Esophagus muscularis mucosa (tissue), 4 donors: ENCODE measurements at regions not wholly inside any gene's neighbourhood (a gene's known extent, or its start where the extent isn't known, plus 50 kb on each side); places are given as distances from the start of the nearest gene placed in this dataset.

Experiments
- DNase-seq: peaks from one replicate; pipeline ENCODE4 v3.0.0-alpha.2; 2017; ENCODE audit errors: extremely low spot score
- H3K27ac ChIP-seq, 4 donors: fragments of 200-600 bp; sonication (generic); replicated peaks in 1 of 4; 1 replicate in 3 of 4; 2 replicates in 1 of 4; pipeline ENCODE4 v1.5.1; 2016 to 2019; ENCODE audit warnings: mild to moderate bottlenecking in 1 of 4
- H3K27me3 ChIP-seq, 4 donors: fragments of 200-600 bp; sonication (generic); one replicate each; pipeline versions ENCODE4 v1.5.1 to v1.6.0; 2016 to 2019
- H3K36me3 ChIP-seq, 4 donors: fragments of 200-600 bp; sonication (generic); one replicate each; pipeline ENCODE4 v1.5.1; 2016 to 2019
- H3K4me1 ChIP-seq, 4 donors: fragments of 200-600 bp; sonication (generic); one replicate each; pipeline ENCODE4 v1.5.1; 2016 to 2019
- H3K4me3 ChIP-seq, 4 donors: fragments of 200-600 bp; sonication (generic); 1 replicate in 2 of 4; 2 replicates in 2 of 4; pipeline ENCODE4 v1.5.1; 2016 to 2019; ENCODE audit warnings: mild to moderate bottlenecking in 4 of 4, moderate library complexity in 1 of 4
- H3K9me3 ChIP-seq, 4 donors: fragments of 200-600 bp; sonication (generic); 1 replicate in 3 of 4; 2 replicates in 1 of 4; pipeline ENCODE4 v1.5.1; 2016 to 2019
- CTCF ChIP-seq, 3 experiments: fragments of 200-600 bp in 2 of 3; fragments of 450-650 bp in 1 of 3; sonication (generic) in 2 of 3; IDR thresholded peaks; one replicate each; pipeline ENCODE4 v1.5.1; 2017 to 2019; ENCODE audit warnings: antibody characterized with exemption in 3 of 3, mild to moderate bottlenecking in 2 of 3, moderate library complexity in 1 of 3
- EP300 ChIP-seq: sonication (generic); formaldehyde crosslinking; IDR thresholded peaks from one replicate; pipeline ENCODE4 v1.6.1; 2017; ENCODE audit warnings: antibody characterized with exemption
- POLR2A ChIP-seq: fragments of 450-650 bp; IDR thresholded peaks from one replicate; pipeline ENCODE4 v1.6.1; 2017; ENCODE audit warnings: antibody characterized with exemption, moderate library complexity, mild to moderate bottlenecking, low read depth
- POLR2AphosphoS5 ChIP-seq, 2 donors: sonication (generic); formaldehyde crosslinking; IDR thresholded peaks; one replicate each; pipeline ENCODE4 v1.6.1; 2017; ENCODE audit warnings: antibody characterized with exemption in 2 of 2
- WGBS: methylation state at CpG from one replicate; pipeline ENCODE4 v1.1.5; 2018; 5-methylcytosine and 5-hydroxymethylcytosine counted together
- intact Hi-C: fragments of 100-400 bp; cut with DNase I; formaldehyde crosslinking; loops from one replicate; pipeline ENCODE4 v1.15.1; 2023

- no peak for DNase-seq
- H3K4me1 ChIP-seq: peaks cover 0 to 10% (median 9%) of the 10 kb centered on the region in 4 donors
- H3K9me3 ChIP-seq: no peaks in the 10 kb centered on the region
- TF ChIP-seq EP300 (no peak), CTCF (IDR thresholded peaks at IDR 0.05) (no peak), POLR2A (no peak)
- WGBS: 54% methylated on average over 3 of the region's 3 CpGs
- no peak overlapping the region for H3K4me3 ChIP-seq
- H3K36me3 ChIP-seq: no peaks in the 10 kb centered on the region
- H3K27me3 ChIP-seq: no peaks in the 10 kb centered on the region
- intact Hi-C loops: no loop called here
- H3K27ac ChIP-seq: no peak overlapping the region
Observed at GRCh38 chr18:41266616-41267015, 688.4 kb upstream of the PIK3C3 start.

DNA sequence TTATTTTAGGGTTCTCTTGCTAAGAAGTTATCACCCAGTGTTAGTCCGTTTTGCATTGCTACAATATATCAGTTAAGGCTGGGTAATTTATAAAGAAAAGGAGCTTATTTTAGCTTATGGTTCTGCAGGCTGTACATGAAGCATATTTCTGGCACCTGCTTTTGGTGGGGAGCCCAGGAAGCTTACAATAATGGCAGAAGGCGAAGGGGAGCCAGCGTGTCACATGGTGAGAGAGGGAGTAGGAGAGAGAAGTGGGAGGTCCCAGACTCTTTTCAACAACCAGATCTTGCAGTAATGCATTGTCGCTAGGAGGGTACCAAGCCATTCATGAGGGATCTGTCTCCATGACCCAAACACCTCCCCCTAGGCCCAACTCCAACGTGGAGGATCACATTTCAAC lies 688.8 kb upstream of the PIK3C3 start:
- no peaks in the 10 kb centered on the region for H3K9me3 ChIP-seq
- WGBS: 69% methylated on average over 5 of the region's 5 CpGs
- H3K4me3 ChIP-seq: no peak overlapping the region
- H3K27ac ChIP-seq: no peak overlapping the region
- H3K36me3 ChIP-seq: no peaks in the 10 kb centered on the region
- TF ChIP-seq CTCF (IDR thresholded peaks at IDR 0.05) (no peak), POLR2AphosphoS5 (IDR thresholded peaks at IDR 0.05) (no peak), POLR2A (no peak)
- H3K4me1 ChIP-seq: peaks cover 0 to 10% (median 9%) of the 10 kb centered on the region in 4 donors
- no peak for DNase-seq
- no peaks in the 10 kb centered on the region for H3K27me3 ChIP-seq
- intact Hi-C loops: no loop called here

DNA sequence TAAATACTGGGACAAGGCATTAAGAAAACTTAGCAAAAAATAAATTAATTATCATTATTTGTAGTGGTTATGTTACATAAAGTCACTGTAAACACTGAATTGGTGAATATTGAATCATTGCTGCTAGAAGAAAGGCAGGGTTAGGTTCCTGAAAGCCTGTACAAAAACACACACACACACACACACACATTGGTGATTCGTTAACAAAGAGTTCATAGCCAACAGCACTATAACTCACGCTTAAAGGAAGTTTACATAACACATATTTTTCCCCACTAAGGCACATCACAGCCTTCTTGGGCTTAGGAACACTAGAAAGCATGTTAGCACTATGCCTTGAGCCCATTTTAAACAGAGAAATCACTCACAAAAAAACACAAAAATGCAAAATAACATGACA lies 690.0 kb upstream of the PIK3C3 start:
- TF ChIP-seq POLR2AphosphoS5 (IDR thresholded peaks at IDR 0.05) (no peak), EP300 (no peak), CTCF (IDR thresholded peaks at IDR 0.05) (no peak), POLR2A (no peak)
- intact Hi-C loops: no loop called here
- 18% methylated on average over 2 of the region's 2 CpGs for WGBS
- H3K27ac ChIP-seq: no peak overlapping the region
- H3K4me1 ChIP-seq: peaks cover 0 to 10% (median 9%) of the 10 kb centered on the region in 4 donors
- no peak overlapping the region for H3K4me3 ChIP-seq
- H3K27me3 ChIP-seq: no peaks in the 10 kb centered on the region
- H3K9me3 ChIP-seq: no peaks in the 10 kb centered on the region
- no peak for DNase-seq
- no peaks in the 10 kb centered on the region for H3K36me3 ChIP-seq

DNA sequence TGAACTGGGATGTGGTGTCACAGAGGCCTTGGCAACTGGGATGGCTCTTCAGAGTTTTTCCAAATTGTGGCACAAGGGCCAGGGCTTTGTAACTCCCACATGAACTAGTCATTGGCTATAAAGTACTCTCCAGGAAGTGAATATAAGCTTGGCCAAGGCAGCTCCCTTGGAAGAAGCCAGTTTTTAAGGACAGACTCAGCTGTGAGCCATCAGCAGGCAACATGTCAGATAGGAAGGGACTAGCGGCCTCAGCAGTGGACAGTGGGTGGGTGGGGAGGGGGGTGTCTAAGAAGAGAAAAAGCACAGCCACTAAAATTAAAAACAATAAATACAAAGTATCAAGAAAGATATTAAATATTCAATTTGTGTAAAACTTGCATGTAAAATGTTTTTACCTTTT lies 691.1 kb upstream of the PIK3C3 start:
- Histone ChIP-seq H3K4me3 (no peak overlapping the region), H3K4me1 (peaks cover 0 to 10% (median 9%) of the 10 kb centered on the region in 4 donors), H3K27ac (no peak overlapping the region), H3K27me3 (no peaks in the 10 kb centered on the region), H3K36me3 (no peaks in the 10 kb centered on the region), H3K9me3 (no peaks in the 10 kb centered on the region)
- no peak for TF ChIP-seq CTCF (IDR thresholded peaks at IDR 0.05)
- TF ChIP-seq POLR2AphosphoS5 (IDR thresholded peaks at IDR 0.05): no peak
- no peak for TF ChIP-seq EP300
- TF ChIP-seq POLR2A: no peak
- no peak for DNase-seq
- 65% methylated on average over 1 of the region's 1 CpG for WGBS
- intact Hi-C loops: no loop called here

GRCh38 chr18:41262688-41263087 lies 692.3 kb upstream of the PIK3C3 start:
- DNase-seq: no peak
- Histone ChIP-seq H3K27me3 (no peaks in the 10 kb centered on the region), H3K4me3 (no peak overlapping the region), H3K9me3 (no peaks in the 10 kb centered on the region), H3K27ac (no peak overlapping the region), H3K36me3 (no peaks in the 10 kb centered on the region), H3K4me1 (peaks cover 0 to 10% (median 9%) of the 10 kb centered on the region in 4 donors)
- intact Hi-C loops: no loop called here
- 82% methylated on average over 6 of the region's 6 CpGs for WGBS
- no peak for TF ChIP-seq EP300
- no peak for TF ChIP-seq CTCF (IDR thresholded peaks at IDR 0.05)
- TF ChIP-seq POLR2A: no peak
- no peak for TF ChIP-seq POLR2AphosphoS5 (IDR thresholded peaks at IDR 0.05)
